NCI-H1105 treated with DMSO at 0.1 percent for 48 hours (cell line): ENCODE measurements at regions not wholly inside any gene's neighbourhood (a gene's known extent, or its start where the extent isn't known, plus 50 kb on each side); places are given as distances from the start of the nearest gene placed in this dataset.

Experiments used
- DNase-seq: peaks from one replicate; lab custom pipeline; 2025; lab: John Stamatoyannopoulos, UW

GRCh38 chr2:22486343-22486742 lies 898.6 kb upstream of the KLHL29 start:
- DNase-seq, result no peak

DNA sequence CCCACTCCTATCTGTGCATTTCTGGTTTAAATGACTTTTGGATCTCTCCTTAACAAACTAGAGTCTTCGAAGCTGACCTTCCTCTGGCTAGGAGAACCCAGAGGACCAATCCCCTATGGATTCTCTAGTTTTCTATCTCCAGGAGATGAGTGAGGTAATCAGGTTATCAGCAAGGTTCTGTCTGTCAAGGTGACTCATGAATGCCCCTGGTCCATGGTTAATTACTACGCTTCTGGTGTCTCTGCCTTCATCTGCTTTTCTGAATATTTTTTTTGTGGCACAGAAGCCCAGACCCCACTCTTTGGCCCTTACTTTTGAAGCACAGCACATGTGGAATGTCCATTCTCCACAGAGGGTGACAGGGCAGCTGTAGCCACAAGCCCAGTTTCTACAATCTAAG lies 897.9 kb upstream of the KLHL29 start:
- DNase-seq, result no peak

- DNase-seq, result no peak
These were observed 897.4 kb upstream of the KLHL29 start for GRCh38 chr2:22487541-22487940.

DNA sequence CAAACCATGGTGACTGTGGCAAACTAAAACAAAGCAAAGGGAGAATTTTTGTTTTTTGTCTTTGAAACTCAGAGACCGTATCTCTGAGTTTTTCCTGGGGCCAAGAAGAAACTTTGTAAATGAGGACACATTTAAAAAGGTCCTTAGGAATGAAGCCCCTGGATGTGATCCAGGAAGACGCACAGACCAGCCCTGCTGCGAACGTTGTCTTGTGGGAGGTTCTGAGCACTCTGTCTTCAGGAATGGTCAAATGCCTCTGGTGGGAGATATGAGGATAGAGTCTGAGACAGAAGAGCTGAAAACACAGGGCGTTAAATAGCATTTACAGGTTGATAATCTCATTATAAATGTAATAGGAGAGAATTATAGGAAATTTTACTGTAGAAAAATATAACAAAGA lies 893.5 kb upstream of the KLHL29 start:
- DNase-seq, result no peak

GRCh38 chr2:22494156-22494555 lies 890.8 kb upstream of the KLHL29 start:
- DNase-seq, result no peak

DNA sequence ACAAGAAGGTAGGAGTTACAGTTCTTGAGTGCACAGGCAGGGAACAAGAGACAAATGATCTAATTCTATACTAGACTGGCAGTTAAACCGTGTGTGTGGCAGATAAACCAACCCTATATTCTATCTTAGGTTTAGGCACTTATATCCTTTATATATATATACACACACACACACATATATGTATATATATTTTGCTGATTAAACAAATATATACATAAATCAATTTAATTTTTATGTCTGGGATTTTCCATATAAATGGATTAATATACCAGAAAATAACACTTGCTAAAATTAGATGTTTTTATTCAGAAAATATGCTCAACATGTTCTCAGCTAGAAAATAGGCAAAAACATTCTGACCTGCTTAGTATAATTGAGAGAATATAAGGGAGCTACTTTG lies 887.9 kb upstream of the KLHL29 start:
- DNase-seq, result no peak

DNA sequence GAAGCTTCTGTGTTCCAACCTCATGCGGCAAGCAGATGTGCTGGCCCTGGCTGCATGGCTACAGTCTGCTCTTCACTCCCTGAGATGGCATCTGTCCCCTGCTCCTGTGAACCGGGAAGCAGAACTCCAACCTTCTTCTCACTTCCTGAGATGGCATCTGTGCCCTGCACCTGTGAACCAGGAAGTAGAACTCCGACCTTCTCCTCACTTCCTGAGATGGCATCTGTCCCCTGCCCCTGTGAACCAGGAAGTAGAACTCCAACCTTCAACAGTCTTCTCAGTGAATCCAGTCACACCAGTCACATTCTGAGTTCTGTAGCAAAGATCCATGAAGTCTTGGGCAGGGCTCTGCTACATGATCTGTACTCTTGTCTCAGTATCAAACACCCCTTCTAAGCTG lies 887.2 kb upstream of the KLHL29 start:
- DNase-seq, result no peak

GRCh38 chr2:22499082-22499839 lies 885.7 kb upstream of the KLHL29 start:
- peak; percentile 7 for DNase-seq

DNA sequence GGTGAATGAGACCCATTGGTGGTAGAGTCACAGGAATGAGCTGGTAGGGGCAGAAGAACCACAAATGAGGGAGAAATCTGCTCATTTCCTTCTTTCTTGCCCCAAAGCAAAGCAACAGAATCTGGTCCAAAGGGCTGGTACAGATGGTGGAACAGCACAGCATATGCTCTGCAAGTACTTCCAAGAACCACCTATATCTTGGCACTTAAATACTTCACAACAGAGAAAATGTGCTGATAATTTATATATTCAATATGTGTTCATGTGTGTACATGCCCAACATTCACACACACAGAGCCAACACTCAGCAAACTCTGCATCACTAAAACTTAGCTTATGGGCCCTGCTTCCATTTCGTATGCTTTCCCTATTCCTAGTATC lies 884.4 kb upstream of the KLHL29 start:
- DNase-seq, result no peak

DNA sequence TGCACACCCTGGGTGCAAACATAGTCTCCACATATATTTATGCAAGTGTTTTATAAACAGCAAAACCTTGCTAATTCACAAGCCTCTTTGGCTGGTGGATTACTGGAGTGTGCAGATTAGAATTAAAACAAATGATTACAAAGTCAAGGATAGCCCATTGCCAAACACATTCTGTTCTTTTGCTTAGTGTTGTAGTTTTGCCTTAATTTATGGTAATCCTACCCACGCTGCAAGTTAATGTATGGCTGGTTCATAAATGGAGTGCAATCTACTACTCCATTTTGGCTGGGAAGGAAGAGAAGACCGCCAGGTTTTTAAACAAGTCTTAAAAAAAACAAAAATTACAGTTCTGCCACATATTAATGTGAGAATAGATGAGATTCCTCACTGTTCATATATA lies 883.1 kb upstream of the KLHL29 start:
- DNase-seq, result no peak

DNA sequence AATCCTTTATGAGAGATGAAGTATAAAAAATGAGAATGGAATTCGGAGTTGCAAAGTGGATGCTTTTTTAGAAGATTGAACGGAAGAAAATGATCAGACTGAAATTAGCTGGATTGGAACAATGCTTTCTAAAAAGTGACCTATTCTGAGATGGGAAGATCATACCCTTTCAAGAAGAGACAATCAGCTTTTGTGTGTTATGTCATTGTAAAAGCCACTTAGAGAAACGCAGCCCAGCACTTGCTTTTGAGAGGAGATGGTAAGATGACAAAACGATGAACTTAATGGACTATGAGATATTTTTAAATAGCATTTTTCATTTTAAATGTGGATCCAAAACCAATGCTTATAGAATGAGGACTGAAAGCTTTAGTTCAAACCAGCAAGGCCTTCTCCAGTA lies 871.4 kb upstream of the KLHL29 start:
- DNase-seq, result no peak

DNA sequence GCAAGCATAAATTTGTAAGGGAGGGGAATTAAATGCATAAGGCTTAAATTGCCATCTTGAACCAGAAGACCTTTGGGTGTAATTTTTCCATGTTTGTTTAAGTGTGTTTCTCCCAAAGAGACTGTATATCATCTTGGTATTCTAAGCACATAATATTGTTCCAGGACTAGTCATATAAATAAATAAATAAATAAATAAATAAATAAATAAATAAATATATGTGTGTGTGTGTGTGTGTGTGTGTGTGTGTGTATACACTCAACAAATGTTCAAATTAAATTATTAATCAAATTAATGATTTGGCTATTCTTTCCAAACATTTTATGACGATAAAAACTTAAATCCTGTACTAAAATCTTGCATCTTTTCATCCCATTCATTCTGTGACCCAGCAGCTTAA lies 867.8 kb upstream of the KLHL29 start:
- DNase-seq, result no peak

DNA sequence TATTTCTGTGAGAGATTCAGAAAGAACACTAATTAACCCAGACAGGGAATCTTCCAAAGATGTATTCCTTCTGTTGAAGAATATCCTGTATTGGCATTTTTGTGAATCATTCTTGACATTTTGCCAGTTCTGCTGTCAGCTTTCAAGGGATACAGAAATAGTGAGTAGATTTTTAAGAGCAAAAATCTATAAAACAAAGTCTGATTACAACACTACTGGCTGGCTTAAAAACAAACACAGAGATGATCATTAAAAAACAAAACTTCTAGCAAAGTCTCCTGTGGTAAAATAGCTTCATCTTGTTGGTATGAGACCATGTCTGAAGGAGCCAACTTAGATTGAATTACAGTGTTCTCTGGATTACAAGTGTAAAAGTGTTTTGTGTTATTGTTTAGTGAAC lies 866.3 kb upstream of the KLHL29 start:
- no peak for DNase-seq

DNA sequence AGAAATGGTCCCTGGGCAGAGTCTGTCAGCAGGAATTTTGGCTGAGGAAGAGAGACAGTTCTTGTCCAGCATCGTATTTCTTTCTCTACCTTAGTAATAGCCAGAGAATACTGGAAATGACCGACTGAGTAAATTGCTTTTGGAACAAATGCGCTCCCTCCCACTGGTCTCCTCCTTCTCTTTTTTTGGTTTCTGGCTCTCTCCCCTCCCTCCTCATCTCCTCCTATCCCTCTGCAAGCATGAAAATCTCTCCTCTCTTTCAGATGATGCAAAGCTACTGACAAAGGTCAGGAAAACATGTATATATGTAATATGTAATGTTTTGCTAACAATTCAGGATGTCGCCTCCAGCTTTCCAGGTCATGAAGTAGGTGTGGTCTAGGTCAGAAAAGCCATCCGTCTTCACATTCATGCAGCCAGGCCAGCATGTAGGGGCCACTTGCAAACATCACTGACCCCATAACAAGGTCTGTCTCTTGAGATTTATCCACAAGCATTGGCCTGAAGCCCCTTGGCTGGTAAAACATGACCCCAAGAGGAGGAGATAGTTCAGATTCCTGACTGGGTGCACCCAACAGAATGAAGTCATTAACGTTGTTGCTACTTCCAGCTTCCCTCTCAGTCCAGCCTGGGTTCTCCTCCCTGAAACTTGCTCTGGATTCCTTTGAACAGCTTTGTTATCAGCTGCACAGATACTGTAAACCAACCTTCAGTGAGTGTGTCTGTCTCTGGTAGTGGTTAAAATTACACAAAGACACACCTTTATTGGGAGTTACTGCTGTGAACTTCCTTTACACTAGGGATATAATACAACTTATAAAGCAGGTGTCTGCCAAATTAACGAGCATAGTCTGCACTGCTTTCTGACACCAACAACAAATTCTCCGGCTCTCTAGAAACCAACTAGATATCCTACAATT lies 864.4 kb upstream of the KLHL29 start:
- DNase-seq, result no peak

DNA sequence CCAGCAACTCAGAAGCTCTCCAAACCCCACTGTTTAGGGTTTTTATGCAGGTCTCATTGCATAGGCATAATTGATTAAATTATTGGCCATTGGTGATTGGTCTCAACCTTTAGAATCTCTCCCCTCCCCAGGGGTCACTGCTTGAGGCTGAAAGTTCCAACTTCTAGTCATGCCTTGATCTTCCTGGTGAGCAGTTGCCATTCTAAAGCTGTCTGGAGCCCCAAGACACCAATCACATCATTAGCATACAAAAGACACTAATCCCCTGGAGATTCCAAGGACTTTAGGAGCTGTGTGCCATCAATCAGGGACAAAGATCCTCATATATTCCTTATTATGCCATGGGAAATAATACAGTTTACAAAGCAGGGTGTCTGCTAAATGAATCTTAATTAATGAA lies 863.4 kb upstream of the KLHL29 start:
- DNase-seq, result no peak

- no peak for DNase-seq
These were observed 859.3 kb upstream of the KLHL29 start for GRCh38 chr2:22525681-22526080.

DNA sequence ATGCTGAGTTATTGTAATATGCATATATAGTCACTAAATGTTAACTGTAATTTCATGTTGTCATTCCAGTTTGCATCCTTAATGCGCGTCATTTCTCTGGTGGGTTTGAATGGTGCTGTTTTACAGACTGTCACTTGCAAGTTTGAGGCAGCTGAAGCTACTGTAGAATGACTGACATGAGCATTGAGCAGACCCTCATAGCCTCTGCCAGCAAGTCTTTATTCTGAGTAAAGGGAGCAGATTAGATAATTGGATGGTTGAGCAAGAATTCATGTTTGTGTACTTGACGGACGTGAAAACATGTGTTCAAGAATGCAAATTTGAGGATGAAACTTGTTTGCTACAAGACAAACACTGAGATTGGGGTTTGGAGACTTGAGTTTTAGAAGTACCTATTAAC lies 854.8 kb upstream of the KLHL29 start:
- no peak for DNase-seq

GRCh38 chr2:22536133-22536532 lies 848.8 kb upstream of the KLHL29 start:
- DNase-seq, result no peak

DNA sequence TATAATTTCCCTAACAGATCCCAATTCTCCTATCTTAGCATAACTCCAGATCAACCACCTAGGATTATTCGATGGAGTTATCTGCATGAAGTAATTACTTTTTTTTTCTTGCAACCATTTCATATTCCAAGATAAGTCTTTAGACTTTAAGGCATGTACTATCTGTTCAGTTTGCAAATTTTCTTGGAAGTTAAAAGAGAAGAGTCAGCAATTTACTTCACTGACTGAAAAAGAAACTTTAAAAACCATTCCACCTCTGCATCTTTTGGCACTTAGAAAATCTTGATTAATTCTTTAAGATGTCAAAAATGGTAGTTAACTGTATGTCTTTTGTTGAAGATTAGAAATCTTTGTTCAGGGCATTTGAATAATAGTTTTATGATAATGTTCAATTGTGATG lies 830.5 kb upstream of the KLHL29 start:
- no peak for DNase-seq

- DNase-seq, result peak; percentile 65
These were observed 827.6 kb upstream of the KLHL29 start for GRCh38 chr2:22557406-22557805.

DNA sequence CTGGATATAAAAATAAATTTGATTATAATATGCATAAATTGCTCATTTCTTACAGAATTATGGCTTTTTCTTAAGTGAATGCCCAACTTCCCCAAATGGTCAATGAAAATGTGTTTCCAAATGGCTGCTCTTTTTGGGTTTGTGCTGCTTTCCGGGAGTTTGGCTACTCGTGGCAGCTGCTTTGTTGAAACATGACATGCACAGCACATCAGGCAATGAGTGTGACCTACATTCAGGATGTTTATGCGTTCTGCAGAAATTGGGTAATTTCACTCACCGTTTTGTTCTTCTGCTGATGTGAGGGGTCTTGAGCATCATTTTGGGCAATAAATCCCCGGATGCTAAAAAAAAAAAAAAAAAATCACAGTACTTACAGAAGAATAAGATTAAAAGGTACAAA lies 825.0 kb upstream of the KLHL29 start:
- no peak for DNase-seq

DNA sequence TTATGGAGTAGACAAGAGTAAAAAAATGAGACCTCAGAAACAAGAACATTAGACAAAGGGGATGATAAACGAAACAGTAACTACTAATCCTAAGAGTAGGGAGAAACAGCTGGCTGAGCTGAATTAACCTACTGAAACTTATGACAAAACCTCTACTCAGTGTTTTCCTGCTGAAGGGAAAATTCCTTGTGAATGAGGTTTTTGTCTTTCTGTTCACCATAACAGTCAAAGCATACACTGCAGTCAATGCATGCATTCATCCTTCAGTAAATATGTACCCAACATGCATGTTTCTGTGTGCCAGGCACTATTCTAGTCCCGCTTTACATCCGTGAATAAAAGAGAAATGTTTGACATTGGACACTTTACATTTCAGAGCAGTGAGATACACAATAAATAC lies 805.6 kb upstream of the KLHL29 start:
- DNase-seq, result no peak

GRCh38 chr2:22582107-22582506 lies 802.9 kb upstream of the KLHL29 start:
- no peak for DNase-seq

DNA sequence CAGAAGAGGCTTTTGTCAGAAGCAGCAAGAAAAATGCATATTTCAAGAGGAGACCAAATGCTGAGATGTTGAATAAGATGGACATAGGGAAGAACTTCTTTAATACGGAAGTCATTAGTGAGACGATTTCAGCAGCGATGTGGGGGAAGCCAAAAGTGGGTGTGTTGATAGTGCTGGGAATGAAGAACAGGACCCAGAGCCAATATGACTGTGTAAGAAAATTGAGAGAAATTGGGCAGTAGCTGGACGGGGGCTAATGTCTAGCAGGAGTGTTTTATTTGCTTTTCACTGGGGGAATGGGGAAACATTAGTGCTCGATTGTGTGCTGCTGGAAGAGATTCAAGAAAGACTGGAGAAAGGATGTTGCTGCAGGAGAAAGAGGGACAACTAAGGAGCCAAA lies 788.7 kb upstream of the KLHL29 start:
- DNase-seq, result no peak
